ENCODE measurements at regions not wholly inside any gene's neighbourhood (a gene's known extent, or its start where the extent isn't known, plus 50 kb on each side); places are given as distances from the start of the nearest gene placed in this dataset.

- Mint-ChIP-seq H3K27me3 (ENCODE audit: low read depth, unreplicated experiment) (peaks cover 2% of the 10 kb centered on the region), H3K4me1 (ENCODE audit: low read depth, unreplicated experiment) (no peaks in the 10 kb centered on the region), H3K36me3 (ENCODE audit: low read depth, unreplicated experiment) (no peaks in the 10 kb centered on the region), H3K4me3 (ENCODE audit: unreplicated experiment) (no peak overlapping the region), H3K27ac (ENCODE audit: unreplicated experiment) (no peak overlapping the region), H3K9me3 (ENCODE audit: unreplicated experiment) (peaks cover 19% of the 10 kb centered on the region)
- Histone ChIP-seq H3K4me2 (ENCODE audit: low read length) (no peak overlapping the region), H3K79me2 (ENCODE audit: insufficient read depth, low read length) (no peaks in the 10 kb centered on the region), H3K36me3 (ENCODE audit: insufficient read depth, low read length) (no peaks in the 10 kb centered on the region), H2AFZ (ENCODE audit: low read depth, low read length) (no peak overlapping the region), H3K9ac (ENCODE audit: low read length) (no peak overlapping the region), H3K9me3 (ENCODE audit: insufficient read depth, low read depth, low read length) (peaks cover 4% of the 10 kb centered on the region), H3K4me3 (ENCODE audit: insufficient read depth, low read depth, low read length) (no peak overlapping the region), H3K27ac (ENCODE audit: low read depth, low read length) (no peak overlapping the region), H3K4me1 (ENCODE audit: insufficient read depth, low read length) (no peaks in the 10 kb centered on the region), H3K27me3 (ENCODE audit: insufficient read depth, low read length) (no peaks in the 10 kb centered on the region), H4K20me1 (ENCODE audit: insufficient read depth, low read length) (no peaks in the 10 kb centered on the region)
- FAIRE-seq (no peak), DNase-seq (ENCODE audit: low read depth) (no peak)
- TF ChIP-seq CTCF (IDR thresholded peaks at IDR 0.05; ENCODE audit: insufficient read depth, low read depth, low read length), result no peak
- TF ChIP-seq EZH2 (IDR thresholded peaks at IDR 0.05; ENCODE audit: insufficient read depth, low read length), result no peak
These were observed 158.0 kb downstream of the EN1 start for GRCh38 chr2:118689456-118689855.

DNA sequence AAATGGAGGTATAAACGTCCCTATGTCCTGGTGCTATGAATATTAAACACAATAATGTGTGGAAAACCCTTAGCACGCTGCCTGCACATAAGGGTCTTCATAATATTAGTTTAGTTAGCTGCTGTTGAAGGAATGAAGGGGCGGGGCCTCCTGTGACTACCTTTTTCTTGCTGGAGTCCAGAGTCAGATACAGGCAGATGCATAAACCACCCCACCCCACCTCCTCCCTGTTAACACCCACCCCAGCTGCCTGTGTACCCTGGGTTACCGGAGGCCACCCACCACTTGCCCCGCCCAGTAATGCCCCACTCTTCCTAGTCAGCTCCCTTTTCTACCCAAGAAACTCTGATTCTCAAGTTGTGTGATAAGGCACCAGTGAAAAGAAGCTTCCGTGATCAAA, 158.4 kb downstream of the EN1 start:
- Mint-ChIP-seq H3K4me3 (ENCODE audit: unreplicated experiment) (no peak overlapping the region), H3K27me3 (ENCODE audit: low read depth, unreplicated experiment) (peaks cover 2% of the 10 kb centered on the region), H3K27ac (ENCODE audit: unreplicated experiment) (no peak overlapping the region), H3K9me3 (ENCODE audit: unreplicated experiment) (peaks cover 19% of the 10 kb centered on the region), H3K4me1 (ENCODE audit: low read depth, unreplicated experiment) (no peaks in the 10 kb centered on the region), H3K36me3 (ENCODE audit: low read depth, unreplicated experiment) (no peaks in the 10 kb centered on the region)
- Histone ChIP-seq H3K27me3 (ENCODE audit: insufficient read depth, low read length) (no peaks in the 10 kb centered on the region), H3K9me3 (ENCODE audit: insufficient read depth, low read depth, low read length) (peaks cover 4% of the 10 kb centered on the region), H2AFZ (ENCODE audit: low read depth, low read length) (no peak overlapping the region), H4K20me1 (ENCODE audit: insufficient read depth, low read length) (no peaks in the 10 kb centered on the region), H3K4me2 (ENCODE audit: low read length) (no peak overlapping the region), H3K27ac (ENCODE audit: low read depth, low read length) (no peak overlapping the region), H3K9ac (ENCODE audit: low read length) (no peak overlapping the region), H3K4me3 (ENCODE audit: insufficient read depth, low read depth, low read length) (no peak overlapping the region), H3K36me3 (ENCODE audit: insufficient read depth, low read length) (no peaks in the 10 kb centered on the region), H3K79me2 (ENCODE audit: insufficient read depth, low read length) (no peaks in the 10 kb centered on the region), H3K4me1 (ENCODE audit: insufficient read depth, low read length) (no peaks in the 10 kb centered on the region)
- no peak for DNase-seq (ENCODE audit: low read depth)
- no peak for FAIRE-seq
- no peak for TF ChIP-seq EZH2 (IDR thresholded peaks at IDR 0.05; ENCODE audit: insufficient read depth, low read length)
- TF ChIP-seq CTCF (IDR thresholded peaks at IDR 0.05; ENCODE audit: insufficient read depth, low read depth, low read length), result no peak

- Histone ChIP-seq H3K9me3 (ENCODE audit: insufficient read depth, low read depth, low read length) (peaks cover 4% of the 10 kb centered on the region), H2AFZ (ENCODE audit: low read depth, low read length) (no peak overlapping the region), H3K36me3 (ENCODE audit: insufficient read depth, low read length) (no peaks in the 10 kb centered on the region), H3K4me1 (ENCODE audit: insufficient read depth, low read length) (no peaks in the 10 kb centered on the region), H3K27ac (ENCODE audit: low read depth, low read length) (no peak overlapping the region), H3K27me3 (ENCODE audit: insufficient read depth, low read length) (no peaks in the 10 kb centered on the region), H3K4me2 (ENCODE audit: low read length) (no peak overlapping the region), H3K4me3 (ENCODE audit: insufficient read depth, low read depth, low read length) (no peak overlapping the region), H3K9ac (ENCODE audit: low read length) (no peak overlapping the region), H3K79me2 (ENCODE audit: insufficient read depth, low read length) (no peaks in the 10 kb centered on the region), H4K20me1 (ENCODE audit: insufficient read depth, low read length) (no peaks in the 10 kb centered on the region)
- TF ChIP-seq EZH2 (IDR thresholded peaks at IDR 0.05; ENCODE audit: insufficient read depth, low read length), result no peak
- TF ChIP-seq CTCF (IDR thresholded peaks at IDR 0.05; ENCODE audit: insufficient read depth, low read depth, low read length), result no peak
- FAIRE-seq (no peak), DNase-seq (ENCODE audit: low read depth) (peak; percentile 38)
- no peak overlapping the region for H3K4me3 Mint-ChIP-seq (ENCODE audit: unreplicated experiment)
- H3K4me1 Mint-ChIP-seq (ENCODE audit: low read depth, unreplicated experiment), result no peaks in the 10 kb centered on the region
- no peak overlapping the region for H3K27ac Mint-ChIP-seq (ENCODE audit: unreplicated experiment)
- H3K27me3 Mint-ChIP-seq (ENCODE audit: low read depth, unreplicated experiment), result peaks cover 4% of the 10 kb centered on the region
- peaks cover 15% of the 10 kb centered on the region for H3K9me3 Mint-ChIP-seq (ENCODE audit: unreplicated experiment)
- H3K36me3 Mint-ChIP-seq (ENCODE audit: low read depth, unreplicated experiment), result no peaks in the 10 kb centered on the region
These were observed 159.8 kb downstream of the EN1 start for GRCh38 chr2:118687698-118688097.
